H7 (cell line): ENCODE measurements at regions not wholly inside any gene's neighbourhood (a gene's known extent, or its start where the extent isn't known, plus 50 kb on each side); places are given as distances from the start of the nearest gene placed in this dataset.
"Not testable (repeated sequence)": the region's sequence is repeated elsewhere in the genome, so short reads cannot be mapped to it uniquely, and the experiment has no call there.

Source experiments
- DNase-seq: peaks from one replicate; pipeline ENCODE4 v3.0.0; 2012
- H3K27me3 ChIP-seq: 2 replicates; pipeline ENCODE4 v1.6.0; 2011; ENCODE audit warnings: mild to moderate bottlenecking, low read length; ENCODE audit not compliant: control insufficient read depth, insufficient read depth
- H3K36me3 ChIP-seq: replicated peaks from 2 replicates; pipeline ENCODE4 v1.5.1; 2011; ENCODE audit warnings: low read length; ENCODE audit not compliant: control insufficient read depth, insufficient read depth
- H3K4me3 ChIP-seq: 2 replicates; pipeline ENCODE4 v1.5.1; 2011; ENCODE audit warnings: low read depth, mild to moderate bottlenecking, control low read depth, low read length, moderate library complexity; ENCODE audit not compliant: insufficient read depth

GRCh38 chr10:71086439-71087080 lies 125.8 kb upstream of the UNC5B start:
- no peak for DNase-seq
- Histone ChIP-seq H3K27me3 (no peaks in the 10 kb centered on the region), H3K36me3 (no peaks in the 10 kb centered on the region), H3K4me3 (no peak overlapping the region)

GRCh38 chr10:71087622-71088021 lies 124.7 kb upstream of the UNC5B start:
- H3K27me3 ChIP-seq = no peaks in the 10 kb centered on the region
- no peak overlapping the region for H3K4me3 ChIP-seq
- DNase-seq = no peak
- H3K36me3 ChIP-seq = no peaks in the 10 kb centered on the region

GRCh38 chr10:71088054-71088453 lies 124.3 kb upstream of the UNC5B start:
- H3K27me3 ChIP-seq = no peaks in the 10 kb centered on the region
- no peaks in the 10 kb centered on the region for H3K36me3 ChIP-seq
- no peak for DNase-seq
- no peak overlapping the region for H3K4me3 ChIP-seq

GRCh38 chr10:71088578-71088977 lies 123.8 kb upstream of the UNC5B start:
- DNase-seq, H3K36me3 ChIP-seq, H3K27me3 ChIP-seq, H3K4me3 ChIP-seq: not testable (repeated sequence)

GRCh38 chr10:71089162-71089561 lies 123.2 kb upstream of the UNC5B start:
- H3K27me3 ChIP-seq = no peaks in the 10 kb centered on the region
- no peak overlapping the region for H3K4me3 ChIP-seq
- H3K36me3 ChIP-seq = no peaks in the 10 kb centered on the region
- DNase-seq = no peak

GRCh38 chr10:71090330-71090729 lies 122.0 kb upstream of the UNC5B start:
- Histone ChIP-seq H3K36me3 (no peaks in the 10 kb centered on the region), H3K4me3 (no peak overlapping the region), H3K27me3 (no peaks in the 10 kb centered on the region)
- no peak for DNase-seq

- H3K27me3 ChIP-seq = no peaks in the 10 kb centered on the region
- no peak for DNase-seq
- H3K36me3 ChIP-seq = no peaks in the 10 kb centered on the region
- no peak overlapping the region for H3K4me3 ChIP-seq
These were observed 121.6 kb upstream of the UNC5B start for GRCh38 chr10:71090801-71091200.

- no peak overlapping the region for H3K4me3 ChIP-seq
These were observed 119.5 kb upstream of the UNC5B start for GRCh38 chr10:71092812-71093401.

GRCh38 chr10:71093531-71093930 lies 118.8 kb upstream of the UNC5B start:
- H3K4me3 ChIP-seq = no peak overlapping the region
- no peak for DNase-seq
- H3K36me3 ChIP-seq = no peaks in the 10 kb centered on the region
- H3K27me3 ChIP-seq = no peaks in the 10 kb centered on the region

More at GRCh38 chr10:71092812-71093401, 119.5 kb upstream of the UNC5B start:
- DNase-seq = no peak
- Histone ChIP-seq H3K36me3 (no peaks in the 10 kb centered on the region), H3K27me3 (no peaks in the 10 kb centered on the region)

GRCh38 chr10:71094712-71095390 lies 117.5 kb upstream of the UNC5B start:
- no peak overlapping the region for H3K4me3 ChIP-seq
- DNase-seq = no peak
- H3K36me3 ChIP-seq = no peaks in the 10 kb centered on the region
- no peaks in the 10 kb centered on the region for H3K27me3 ChIP-seq

GRCh38 chr10:71099731-71100361 lies 112.5 kb upstream of the UNC5B start:
- DNase-seq = no peak
- Histone ChIP-seq H3K36me3 (no peaks in the 10 kb centered on the region), H3K27me3 (no peaks in the 10 kb centered on the region), H3K4me3 (no peak overlapping the region)

- no peak for DNase-seq
- no peaks in the 10 kb centered on the region for H3K27me3 ChIP-seq
- H3K36me3 ChIP-seq = no peaks in the 10 kb centered on the region
- H3K4me3 ChIP-seq = no peak overlapping the region
These were observed 108.4 kb upstream of the UNC5B start for GRCh38 chr10:71103961-71104360.

- not testable (repeated sequence) for DNase-seq
These were observed 106.2 kb upstream of the UNC5B start for GRCh38 chr10:71106151-71106550.

GRCh38 chr10:71107117-71107516 lies 105.3 kb upstream of the UNC5B start:
- not testable (repeated sequence) for DNase-seq, H3K4me3 ChIP-seq, H3K36me3 ChIP-seq, H3K27me3 ChIP-seq

More at GRCh38 chr10:71106151-71106550, 106.2 kb upstream of the UNC5B start:
- H3K27me3 ChIP-seq, H3K36me3 ChIP-seq, H3K4me3 ChIP-seq: not testable (repeated sequence)

GRCh38 chr10:71108042-71108441 lies 104.3 kb upstream of the UNC5B start:
- not testable (repeated sequence) for H3K4me3 ChIP-seq, DNase-seq, H3K36me3 ChIP-seq, H3K27me3 ChIP-seq
